WERI-Rb-1 (cell line): ENCODE measurements at regions not wholly inside any gene's neighbourhood (a gene's known extent, or its start where the extent isn't known, plus 50 kb on each side); places are given as distances from the start of the nearest gene placed in this dataset.

ENCODE experiments used
- DNase-seq: peaks from one replicate; pipeline ENCODE4 v3.0.0-alpha.2; 2020
- H3K27ac ChIP-seq: fragments of 250-450 bp; sonication (Bioruptor Pico); 2 replicates; pipeline ENCODE4 v1.5.1; 2020; ENCODE audit warnings: mild to moderate bottlenecking, moderate library complexity
- H3K27me3 ChIP-seq: fragments of 250-450 bp; sonication (Bioruptor Pico); 2 replicates; pipeline ENCODE4 v1.5.1; 2021; ENCODE audit warnings: mild to moderate bottlenecking, low read depth, moderate library complexity; ENCODE audit not compliant: insufficient read depth, severe bottlenecking
- H3K36me3 ChIP-seq: fragments of 250-450 bp; sonication (Bioruptor Pico); 2 replicates; pipeline ENCODE4 v1.5.1; 2020; ENCODE audit warnings: mild to moderate bottlenecking, moderate library complexity
- H3K4me3 ChIP-seq: 2 replicates; pipeline ENCODE4 v1.5.1; 2011; ENCODE audit warnings: low read depth, mild to moderate bottlenecking, control low read depth, low read length
- H3K9me3 ChIP-seq: fragments of 250-450 bp; sonication (Bioruptor Pico); 2 replicates; pipeline ENCODE4 v1.5.1; 2021; ENCODE audit warnings: mild to moderate bottlenecking, moderate library complexity; ENCODE audit not compliant: severe bottlenecking
- CTCF ChIP-seq: IDR thresholded peaks from 2 replicates; pipeline ENCODE4 v1.5.1; 2011; ENCODE audit warnings: low read depth, mild to moderate bottlenecking, control low read depth, inconsistent platforms, low read length

GRCh38 chr3:14285548-14285925 is 106.9 kb downstream of the LSM3 start:
- no peak overlapping the region for H3K4me3 ChIP-seq
- H3K9me3 ChIP-seq: no peaks in the 10 kb centered on the region
- peak; percentile 99 for DNase-seq
- H3K27me3 ChIP-seq: no peaks in the 10 kb centered on the region
- no peak for TF ChIP-seq CTCF
- peak overlapping the region; percentile 74 for H3K27ac ChIP-seq
- no peaks in the 10 kb centered on the region for H3K36me3 ChIP-seq

- no peaks in the 10 kb centered on the region for H3K27me3 ChIP-seq
- H3K9me3 ChIP-seq: no peaks in the 10 kb centered on the region
- TF ChIP-seq CTCF: no peak
- H3K36me3 ChIP-seq: no peaks in the 10 kb centered on the region
- DNase-seq: no peak
- H3K4me3 ChIP-seq: no peak overlapping the region
- peak overlapping the region; percentile 74 for H3K27ac ChIP-seq
Observed at GRCh38 chr3:14286887-14287500, 108.4 kb downstream of the LSM3 start.

GRCh38 chr3:14288177-14288788 is 109.7 kb downstream of the LSM3 start:
- Histone ChIP-seq H3K27me3 (no peaks in the 10 kb centered on the region), H3K9me3 (no peaks in the 10 kb centered on the region), H3K27ac (peak overlapping the region; percentile 16; the same call in 1 of the 2 replicates), H3K4me3 (no peak overlapping the region), H3K36me3 (no peaks in the 10 kb centered on the region)
- no peak for DNase-seq
- TF ChIP-seq CTCF: no peak

- no peaks in the 10 kb centered on the region for H3K36me3 ChIP-seq
- no peak for DNase-seq
- no peaks in the 10 kb centered on the region for H3K9me3 ChIP-seq
- no peak overlapping the region for H3K4me3 ChIP-seq
- TF ChIP-seq CTCF: no peak
- peak overlapping the region; percentile 36; the same call in 1 of the 2 replicates for H3K27ac ChIP-seq
- no peaks in the 10 kb centered on the region for H3K27me3 ChIP-seq
Observed at GRCh38 chr3:14288833-14289451, 110.3 kb downstream of the LSM3 start.

- H3K36me3 ChIP-seq: no peaks in the 10 kb centered on the region
- no peak overlapping the region for H3K4me3 ChIP-seq
- no peaks in the 10 kb centered on the region for H3K9me3 ChIP-seq
- H3K27me3 ChIP-seq: no peaks in the 10 kb centered on the region
- no peak for TF ChIP-seq CTCF
- H3K27ac ChIP-seq: peak overlapping the region; percentile 36; the same call in 1 of the 2 replicates
- DNase-seq: no peak
Observed at GRCh38 chr3:14289590-14290461, 111.2 kb downstream of the LSM3 start.
